Endothelial cell of umbilical vein (primary cell): ENCODE measurements at regions not wholly inside any gene's neighbourhood (a gene's known extent, or its start where the extent isn't known, plus 50 kb on each side); places are given as distances from the start of the nearest gene placed in this dataset.

Experiments
- BruUV-seq: library from RNA; stranded (reverse); fragments of 400-500 nt; replicated peaks from 2 replicates; lab custom pipeline; 2021; lab: Mats Ljungman, UMichigan
- CTCF ChIA-PET: fragments of 300-600, 350-600 bp; sonication (Branson Sonifier 250); formaldehyde crosslinking; loops from one replicate; lab custom pipeline; 2021; ENCODE audit warnings: antibody characterized with exemption, inconsistent platforms; lab: Charles Lee
- POLR2A ChIA-PET: fragments of 300-600, 350-600 bp; sonication (Branson Sonifier 250); formaldehyde crosslinking; loops from one replicate; lab custom pipeline; 2021; ENCODE audit warnings: antibody characterized with exemption, inconsistent platforms; lab: Charles Lee
- DNase-seq: peaks from one replicate; pipeline ENCODE4 v3.0.0-alpha.2; 2011; ENCODE audit warnings: low read depth, low spot score
- FAIRE-seq: peaks from 2 replicates; lab custom pipeline; 2011; peaks lifted over from hg19 to GRCh38; lab: Jason Lieb, UNC
- H2AFZ ChIP-seq: 2 replicates; pipeline ENCODE4 v1.6.0; 2012; ENCODE audit warnings: low read depth, low read length, control low read depth, inconsistent platforms
- H3K27ac ChIP-seq: 2 replicates; pipeline ENCODE4 v1.5.1; 2011; ENCODE audit warnings: low read depth, mild to moderate bottlenecking, control low read depth, low read length, moderate library complexity; ENCODE audit not compliant: insufficient read depth
- H3K27me3 ChIP-seq, 2 experiments: 2 replicates each; pipeline versions ENCODE4 v1.6.0 to v1.6.1; 2011; ENCODE audit warnings: low read length in 2 of 2, mixed read lengths in 1 of 2; ENCODE audit not compliant: control insufficient read depth in 2 of 2, insufficient read depth in 2 of 2
- H3K36me3 ChIP-seq, 2 experiments: 2 replicates in 1 of 2; 3 replicates in 1 of 2; pipeline ENCODE4 v1.5.1; 2011; ENCODE audit warnings: low read length in 2 of 2, mild to moderate bottlenecking in 1 of 2, moderate library complexity in 1 of 2; ENCODE audit not compliant: control insufficient read depth in 2 of 2, insufficient read depth in 2 of 2; ENCODE audit errors: extremely low read depth in 1 of 2
- H3K4me1 ChIP-seq: 3 replicates; pipeline ENCODE4 v1.5.1; 2011; ENCODE audit warnings: mild to moderate bottlenecking, low read length; ENCODE audit not compliant: control insufficient read depth, insufficient read depth; ENCODE audit errors: extremely low read depth
- H3K4me2 ChIP-seq: 2 replicates; pipeline ENCODE4 v1.6.1; 2011; ENCODE audit warnings: low read length, control low read depth, mixed read lengths; ENCODE audit not compliant: insufficient read depth
- H3K4me3 ChIP-seq, 3 experiments: fragments of 200-600 bp in 1 of 3; sonication (generic), shearing (Covaris generic) in 1 of 3; replicated peaks in 1 of 3; 2 replicates each; pipeline ENCODE4 v1.5.1; 2011 to 2016; ENCODE audit warnings: control low read depth in 3 of 3, low read length in 3 of 3, mild to moderate bottlenecking in 2 of 3, inconsistent platforms in 1 of 3, low read depth in 1 of 3, moderate library complexity in 1 of 3; ENCODE audit not compliant: insufficient read depth in 1 of 3
- H3K79me2 ChIP-seq: 2 replicates; pipeline ENCODE4 v1.6.0; 2012; ENCODE audit warnings: low read length, inconsistent platforms; ENCODE audit not compliant: control insufficient read depth, insufficient read depth
- H3K9ac ChIP-seq: replicated peaks from 2 replicates; pipeline ENCODE3; 2011; ENCODE audit warnings: low read length, control low read depth; ENCODE audit not compliant: insufficient read depth; ENCODE audit errors: extremely low read depth
- H3K9me1 ChIP-seq: replicated peaks from 3 replicates; pipeline ENCODE4 v1.6.0; 2011; ENCODE audit warnings: mild to moderate bottlenecking, low read length; ENCODE audit not compliant: control insufficient read depth, insufficient read depth; ENCODE audit errors: extremely low read depth
- H3K9me3 ChIP-seq: replicated peaks from 2 replicates; pipeline ENCODE4 v1.5.1; 2012; ENCODE audit warnings: low read length, inconsistent platforms; ENCODE audit not compliant: control insufficient read depth, insufficient read depth
- H4K20me1 ChIP-seq: replicated peaks from 2 replicates; pipeline ENCODE3; 2011; ENCODE audit warnings: mild to moderate bottlenecking, low read length; ENCODE audit not compliant: control insufficient read depth, insufficient read depth; ENCODE audit errors: extremely low read depth
- CTCF ChIP-seq, 2 donors: IDR thresholded peaks; 1 replicate in 1 of 2; 2 replicates in 1 of 2; pipeline ENCODE4 v1.5.1; 2011; ENCODE audit warnings: low read length in 2 of 2, mild to moderate bottlenecking in 2 of 2, moderate library complexity in 2 of 2, control low read depth in 1 of 2, inconsistent platforms in 1 of 2, low read depth in 1 of 2; ENCODE audit not compliant: insufficient read depth in 1 of 2; ENCODE audit errors: extremely low read depth in 1 of 2
- EZH2 ChIP-seq: IDR thresholded peaks from 2 replicates; pipeline ENCODE4 v1.6.1; 2012; ENCODE audit warnings: borderline replicate concordance, low read depth, mild to moderate bottlenecking, moderate library complexity, low read length, inconsistent platforms; ENCODE audit not compliant: severe bottlenecking
- FOS ChIP-seq: IDR thresholded peaks from 2 replicates; pipeline ENCODE4 v1.6.1; 2011; ENCODE audit warnings: mild to moderate bottlenecking, low read length, moderate library complexity, borderline replicate concordance; ENCODE audit not compliant: insufficient read depth
- GATA2 ChIP-seq: IDR thresholded peaks from 2 replicates; pipeline ENCODE4 v1.7.0; 2011; ENCODE audit warnings: low read depth, mild to moderate bottlenecking, moderate library complexity, mixed read lengths, low read length; ENCODE audit not compliant: insufficient read length, insufficient read depth
- JUN ChIP-seq: IDR thresholded peaks from 2 replicates; pipeline ENCODE4 v1.6.1; 2011; ENCODE audit warnings: borderline replicate concordance, low read depth; ENCODE audit not compliant: insufficient read length, insufficient read depth
- MYC ChIP-seq: IDR thresholded peaks from one replicate; pipeline ENCODE4 v1.6.1; 2011; ENCODE audit warnings: mild to moderate bottlenecking, low read depth, low read length
- POLR2A ChIP-seq: IDR thresholded peaks from 2 replicates; pipeline ENCODE4 v1.6.1; 2012; ENCODE audit warnings: low read depth, mild to moderate bottlenecking, control low read depth, low read length
- POLR2AphosphoS5 ChIP-seq: IDR thresholded peaks from 2 replicates; pipeline ENCODE4 v1.6.1; 2012; ENCODE audit warnings: low read depth, mild to moderate bottlenecking, control low read depth, low read length, moderate library complexity; ENCODE audit not compliant: insufficient read depth
- dilution Hi-C: fragments of 300-500 bp; cut with MboI; formaldehyde crosslinking; loops from one replicate; pipeline ENCODE4 v1.15.0; 2019; ENCODE audit warnings: low sequenced_read_pairs; ENCODE audit not compliant: extremely low pct_ligation_motif_present
- intact Hi-C: fragments of 100-400 bp; cut with micrococcal nuclease; formaldehyde crosslinking; loops from one replicate; pipeline ENCODE4 v1.10.0; 2022
- TF ChIP-seq, protein P1 (sequence below): IDR thresholded peaks from 2 replicates; pipeline ENCODE4 v1.6.1; 2011; ENCODE audit not compliant: insufficient read depth, insufficient read length

- H3K79me2 ChIP-seq, result no peaks in the 10 kb centered on the region
- dilution Hi-C loops, result loop anchor here (25.0 kb wide), 1 partner anchor 432 kb away; no protein-coding TSS in a partner anchor
- H3K9me1 ChIP-seq, result no peaks in the 10 kb centered on the region
- H3K27me3 ChIP-seq, result no peaks in the 10 kb centered on the region
- FAIRE-seq, result no peak
- H3K27ac ChIP-seq, result no peak overlapping the region
- H3K9ac ChIP-seq, result no peak overlapping the region
- H2AFZ ChIP-seq, result no peak overlapping the region
- H3K9me3 ChIP-seq, result no peaks in the 10 kb centered on the region
- ChIA-PET POLR2A (no interaction called here), CTCF (interaction anchor here (1.3 to 1.4 kb wide), 2 partner anchors 8 to 9 kb away, joined by 3 read pairs; no protein-coding TSS in a partner anchor)
- no peaks in the 10 kb centered on the region for H3K4me1 ChIP-seq
- H4K20me1 ChIP-seq, result no peaks in the 10 kb centered on the region
- no TSS peak for BruUV-seq
- H3K4me3 ChIP-seq, result no peak overlapping the region
- intact Hi-C loops, result no loop called here
- no peaks in the 10 kb centered on the region for H3K36me3 ChIP-seq
- DNase-seq, result no peak
- H3K4me2 ChIP-seq, result no peak overlapping the region
- TF ChIP-seq POLR2AphosphoS5 (no peak), POLR2A (no peak), CTCF (IDR thresholded peaks at IDR 0.05; ENCODE audit: extremely low read depth in 1 of 2, insufficient read depth in 1 of 2, low read depth in 1 of 2, low read length in 2 of 2) (no peak), MYC (no peak), GATA2 (no peak), FOS (no peak), EZH2 (no peak), JUN (no peak)
- TF ChIP-seq, protein P1, sequence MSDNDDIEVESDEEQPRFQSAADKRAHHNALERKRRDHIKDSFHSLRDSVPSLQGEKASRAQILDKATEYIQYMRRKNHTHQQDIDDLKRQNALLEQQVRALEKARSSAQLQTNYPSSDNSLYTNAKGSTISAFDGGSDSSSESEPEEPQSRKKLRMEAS, result no peak
Measured at GRCh38 chr12:89029961-89030360, 322.3 kb downstream of the DUSP6 start.
